H9 (cell line): ENCODE measurements at regions not wholly inside any gene's neighbourhood (a gene's known extent, or its start where the extent isn't known, plus 50 kb on each side); places are given as distances from the start of the nearest gene placed in this dataset.

Experiments
- DNase-seq: peaks from one replicate; pipeline ENCODE4 v3.0.0-alpha.2; 2017
- H2AFZ ChIP-seq: one replicate; pipeline ENCODE4 v1.6.1; 2013; ENCODE audit warnings: mild to moderate bottlenecking, low read length, control low read depth, moderate library complexity
- H2AK5ac ChIP-seq: 2 replicates; pipeline ENCODE4 v1.6.1; 2013; ENCODE audit warnings: low read length, control low read depth, mixed read lengths; ENCODE audit not compliant: insufficient read length
- H2BK120ac ChIP-seq: one replicate; pipeline ENCODE4 v1.6.1; 2013; ENCODE audit warnings: low read depth, mild to moderate bottlenecking, low read length, control low read depth, inconsistent platforms; ENCODE audit not compliant: poor library complexity, severe bottlenecking
- H2BK12ac ChIP-seq: 2 replicates; pipeline ENCODE4 v1.6.1; 2013; ENCODE audit warnings: low read length, control low read depth, mixed read lengths, low read depth; ENCODE audit not compliant: insufficient read length
- H2BK15ac ChIP-seq: 2 replicates; pipeline ENCODE4 v1.6.1; 2013; ENCODE audit warnings: low read depth, low read length, control low read depth
- H2BK20ac ChIP-seq: one replicate; pipeline ENCODE4 v1.6.1; 2013; ENCODE audit warnings: low read depth, mild to moderate bottlenecking, low read length, control low read depth, inconsistent platforms; ENCODE audit not compliant: poor library complexity, severe bottlenecking
- H2BK5ac ChIP-seq: 2 replicates; pipeline ENCODE4 v1.6.1; 2013; ENCODE audit warnings: low read length, control low read depth, mixed read lengths; ENCODE audit not compliant: insufficient read length
- H3K14ac ChIP-seq: 2 replicates; pipeline ENCODE4 v1.6.1; 2013; ENCODE audit warnings: low read length, control low read depth; ENCODE audit not compliant: insufficient read depth
- H3K18ac ChIP-seq: 2 replicates; pipeline ENCODE4 v1.6.1; 2013; ENCODE audit warnings: low read depth, mild to moderate bottlenecking, mixed read lengths, low read length, control low read depth; ENCODE audit not compliant: insufficient read length
- H3K23ac ChIP-seq: 2 replicates; pipeline ENCODE4 v1.6.1; 2013; ENCODE audit warnings: low read length, control low read depth, mixed read lengths, low read depth; ENCODE audit not compliant: insufficient read length
- H3K23me2 ChIP-seq: 2 replicates; pipeline ENCODE4 v1.6.1; 2013; ENCODE audit warnings: low read depth, mild to moderate bottlenecking, mixed read lengths, low read length, control low read depth; ENCODE audit not compliant: insufficient read length, poor library complexity, severe bottlenecking
- H3K27ac ChIP-seq: 2 replicates; pipeline ENCODE4 v1.5.1; 2013; ENCODE audit warnings: low read length, control low read depth, mixed read lengths, low read depth; ENCODE audit not compliant: insufficient read length
- H3K27me3 ChIP-seq: 2 replicates; pipeline ENCODE4 v1.6.1; 2013; ENCODE audit warnings: low read length, control low read depth, inconsistent platforms; ENCODE audit not compliant: insufficient read depth
- H3K4ac ChIP-seq: 2 replicates; pipeline ENCODE4 v1.6.1; 2013; ENCODE audit warnings: low read depth, mild to moderate bottlenecking, control low read depth, inconsistent platforms, low read length, moderate library complexity
- H3K4me1 ChIP-seq: 2 replicates; pipeline ENCODE4 v1.6.1; 2013; ENCODE audit warnings: low read length, control low read depth, inconsistent platforms; ENCODE audit not compliant: insufficient read depth
- H3K4me2 ChIP-seq: 2 replicates; pipeline ENCODE4 v1.6.1; 2013; ENCODE audit warnings: low read length, control low read depth, mixed read lengths; ENCODE audit not compliant: insufficient read length, insufficient read depth
- H3K56ac ChIP-seq: 2 replicates; pipeline ENCODE4 v1.6.1; 2013; ENCODE audit warnings: low read depth, mild to moderate bottlenecking, mixed read lengths, low read length, control low read depth; ENCODE audit not compliant: insufficient read length
- H3K79me1 ChIP-seq: 2 replicates; pipeline ENCODE4 v1.6.1; 2013; ENCODE audit warnings: low read depth, mild to moderate bottlenecking, moderate library complexity, low read length, control low read depth, inconsistent platforms; ENCODE audit not compliant: insufficient read depth, poor library complexity, severe bottlenecking
- H3K79me2 ChIP-seq: 2 replicates; pipeline ENCODE4 v1.6.1; 2013; ENCODE audit warnings: low read length, control low read depth, inconsistent platforms; ENCODE audit not compliant: insufficient read depth
- H3K9ac ChIP-seq: 2 replicates; pipeline ENCODE4 v1.6.1; 2013; ENCODE audit warnings: low read length, control low read depth, mixed read lengths; ENCODE audit not compliant: insufficient read length; ENCODE audit errors: extremely low read depth
- H3K9me3 ChIP-seq: one replicate; pipeline ENCODE4 v1.6.1; 2013; ENCODE audit warnings: low read depth, low read length, inconsistent platforms; ENCODE audit not compliant: control insufficient read depth
- H3T11ph ChIP-seq: one replicate; pipeline ENCODE4 v1.6.1; 2013; ENCODE audit warnings: mild to moderate bottlenecking, low read length, control low read depth, inconsistent platforms
- H4K20me1 ChIP-seq: one replicate; pipeline ENCODE4 v1.6.1; 2013; ENCODE audit not compliant: control insufficient read depth, insufficient read length, insufficient read depth
- H4K5ac ChIP-seq: 2 replicates; pipeline ENCODE4 v1.6.1; 2013; ENCODE audit warnings: low read depth, mild to moderate bottlenecking, mixed read lengths, low read length, control low read depth; ENCODE audit not compliant: insufficient read length
- H4K8ac ChIP-seq: replicated peaks from 2 replicates; pipeline ENCODE4 v1.6.1; 2013; ENCODE audit warnings: low read length, control low read depth, mixed read lengths, low read depth; ENCODE audit not compliant: insufficient read length
- H4K91ac ChIP-seq: 2 replicates; pipeline ENCODE4 v1.6.1; 2013; ENCODE audit warnings: low read depth, mild to moderate bottlenecking, moderate library complexity, mixed read lengths, low read length, control low read depth; ENCODE audit not compliant: insufficient read length
- H3K27ac Mint-ChIP-seq, 3 experiments: 2 replicates in 2 of 3; 3 replicates in 1 of 3; pipeline ENCODE4 v1.8.0; 2020 to 2021; ENCODE audit warnings: mixed read lengths in 3 of 3, mild to moderate bottlenecking in 1 of 3, moderate library complexity in 1 of 3
- H3K27me3 Mint-ChIP-seq: 2 replicates; pipeline ENCODE4 v1.8.0; 2021; ENCODE audit warnings: low read depth, mild to moderate bottlenecking, moderate library complexity, mixed read lengths
- H3K36me3 Mint-ChIP-seq, 3 experiments: 2 replicates in 2 of 3; 3 replicates in 1 of 3; pipeline ENCODE4 v1.8.0; 2020 to 2021; ENCODE audit warnings: low read depth in 3 of 3, mixed read lengths in 3 of 3; ENCODE audit not compliant: insufficient read depth in 1 of 3
- H3K4me1 Mint-ChIP-seq, 2 experiments: 2 replicates each; pipeline ENCODE4 v1.8.0; 2020; ENCODE audit warnings: mixed read lengths in 2 of 2
- H3K4me3 Mint-ChIP-seq, 2 experiments: 2 replicates in 1 of 2; 3 replicates in 1 of 2; pipeline ENCODE4 v1.8.0; 2020 to 2021; ENCODE audit warnings: mild to moderate bottlenecking in 2 of 2, mixed read lengths in 2 of 2, moderate library complexity in 1 of 2
- H3K9me3 Mint-ChIP-seq, 2 experiments: 2 replicates in 1 of 2; 3 replicates in 1 of 2; pipeline ENCODE4 v1.8.0; 2020; ENCODE audit warnings: mild to moderate bottlenecking in 2 of 2, mixed read lengths in 2 of 2, moderate library complexity in 1 of 2
- CTCF ChIP-seq: fragments of 200-600 bp; sonication (generic); conservative IDR thresholded peaks from 3 replicates; pipeline ENCODE4 v1.8.0; 2021; ENCODE audit warnings: antibody characterized with exemption, mild to moderate bottlenecking
- WGBS: extraction: QIAGEN DNeasy Blood & Tissue Kit; methylation state at CpG from one replicate; pipeline ENCODE4 v1.1.7; 2013; ENCODE audit warnings: missing lambda C conversion rate, low lambda C conversion rate, mixed read lengths; ENCODE audit not compliant: insufficient read length; ENCODE audit errors: extremely low coverage; 5-methylcytosine and 5-hydroxymethylcytosine counted together

- no peak overlapping the region for H3K4ac ChIP-seq
- no peak overlapping the region for H2BK12ac ChIP-seq
- Mint-ChIP-seq H3K27ac (no peak overlapping the region), H3K4me1 (no peaks in the 10 kb centered on the region), H3K4me3 (no peak overlapping the region), H3K27me3 (no peaks in the 10 kb centered on the region), H3K9me3 (no peaks in the 10 kb centered on the region), H3K36me3 (no peaks in the 10 kb centered on the region)
- no peaks in the 10 kb centered on the region for H3K4me1 ChIP-seq
- no peaks in the 10 kb centered on the region for H3K79me1 ChIP-seq
- H3K27me3 ChIP-seq: no peaks in the 10 kb centered on the region
- H3K4me2 ChIP-seq: no peak overlapping the region
- H3K14ac ChIP-seq: no peak overlapping the region
- no peak for DNase-seq
- no peak overlapping the region for H3K27ac ChIP-seq
- H3K9me3 ChIP-seq: no peaks in the 10 kb centered on the region
- H2BK20ac ChIP-seq: no peak overlapping the region
- H2BK120ac ChIP-seq: no peak overlapping the region
- H4K5ac ChIP-seq: no peak overlapping the region
- H4K91ac ChIP-seq: no peak overlapping the region
- no peaks in the 10 kb centered on the region for H3K79me2 ChIP-seq
- H3K56ac ChIP-seq: no peak overlapping the region
- H4K20me1 ChIP-seq: no peaks in the 10 kb centered on the region
- no peak overlapping the region for H2BK15ac ChIP-seq
- no peak overlapping the region for H3K9ac ChIP-seq
- H4K8ac ChIP-seq: no peak overlapping the region
- H3T11ph ChIP-seq: no peak overlapping the region
- H3K23ac ChIP-seq: no peak overlapping the region
- no peaks in the 10 kb centered on the region for H3K23me2 ChIP-seq
- H2AFZ ChIP-seq: no peak overlapping the region
- H3K18ac ChIP-seq: no peak overlapping the region
- no peak overlapping the region for H2AK5ac ChIP-seq
- TF ChIP-seq CTCF: no peak
- no peak overlapping the region for H2BK5ac ChIP-seq
- WGBS: no CpG with 5 or more reads among the region's 3 CpGs
Observed at GRCh38 chr13:82713687-82714405, 1168.4 kb downstream of the SLITRK1 start.
